WI38 (cell line): ENCODE measurements at regions not wholly inside any gene's neighbourhood (a gene's known extent, or its start where the extent isn't known, plus 50 kb on each side); places are given as distances from the start of the nearest gene placed in this dataset.

Source experiments
- H3K4me3 ChIP-seq: 2 replicates; pipeline ENCODE4 v1.5.1; 2011; ENCODE audit warnings: low read depth, mild to moderate bottlenecking, control low read depth, low read length
- CTCF ChIP-seq: IDR thresholded peaks from 2 replicates; pipeline ENCODE4 v1.5.1; 2012; ENCODE audit warnings: low read depth, mild to moderate bottlenecking, control low read depth, low read length

- no peak overlapping the region for H3K4me3 ChIP-seq
- TF ChIP-seq CTCF = no peak
Observed at GRCh38 chr12:94812345-94812744, 162.0 kb upstream of the TMCC3 start.

DNA sequence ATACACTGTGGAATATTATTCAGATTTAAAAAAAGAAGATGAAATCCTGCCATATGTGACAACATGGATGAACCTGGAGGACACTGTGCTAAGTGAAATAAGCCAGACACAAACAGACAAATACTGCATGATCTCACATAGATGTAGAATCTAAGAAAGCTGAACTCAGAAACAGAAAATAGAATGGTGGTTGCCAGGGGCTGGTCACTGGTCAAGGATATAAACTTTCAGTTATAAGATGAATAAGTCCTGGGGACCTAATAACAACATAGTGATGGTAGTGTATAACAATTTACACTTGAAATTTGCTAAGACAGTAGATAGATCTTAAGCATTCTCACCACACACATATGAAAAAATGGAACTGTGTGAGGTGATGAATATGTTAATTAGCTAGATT lies 161.3 kb upstream of the TMCC3 start:
- no peak overlapping the region for H3K4me3 ChIP-seq
- TF ChIP-seq CTCF = no peak

GRCh38 chr12:94807951-94808350 lies 157.6 kb upstream of the TMCC3 start:
- no peak for TF ChIP-seq CTCF
- no peak overlapping the region for H3K4me3 ChIP-seq

GRCh38 chr12:94806617-94807016 lies 156.3 kb upstream of the TMCC3 start:
- H3K4me3 ChIP-seq = no peak overlapping the region
- no peak for TF ChIP-seq CTCF

GRCh38 chr12:94805749-94806529 lies 155.6 kb upstream of the TMCC3 start:
- TF ChIP-seq CTCF = no peak
- no peak overlapping the region for H3K4me3 ChIP-seq

DNA sequence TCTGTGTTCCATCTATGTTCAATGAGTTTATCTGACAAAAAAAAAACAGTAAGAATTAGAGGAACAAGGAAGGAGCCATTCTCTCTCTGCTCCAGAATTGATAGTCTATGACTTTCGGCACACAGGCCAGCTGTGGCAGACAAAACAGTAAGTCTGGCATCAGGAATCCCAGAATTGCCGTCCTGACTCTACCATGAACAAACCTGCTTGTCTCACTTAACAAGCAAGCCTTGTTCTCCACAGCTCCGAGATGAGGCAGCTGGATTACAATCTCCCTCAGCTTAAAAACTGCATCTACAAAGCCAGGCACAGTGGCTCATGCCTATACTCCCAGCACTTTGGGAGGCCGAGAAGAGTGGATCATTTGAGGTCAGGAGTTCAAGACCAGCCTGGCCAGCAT lies 153.6 kb upstream of the TMCC3 start:
- no peak for TF ChIP-seq CTCF
- no peak overlapping the region for H3K4me3 ChIP-seq

- TF ChIP-seq CTCF = no peak
Observed at GRCh38 chr12:94802796-94803195, 152.4 kb upstream of the TMCC3 start.

More at GRCh38 chr12:94802796-94803195, 152.4 kb upstream of the TMCC3 start:
- H3K4me3 ChIP-seq = no peak overlapping the region
